Fibroblast of mammary gland (primary cell): ENCODE measurements at regions not wholly inside any gene's neighbourhood (a gene's known extent, or its start where the extent isn't known, plus 50 kb on each side); places are given as distances from the start of the nearest gene placed in this dataset.
A peak's percentile ranks its signal among the peaks of the same experiment; 100 is the strongest.

Experiments
- DNase-seq: peaks from one replicate; pipeline ENCODE4 v3.0.0-alpha.2; 2010; ENCODE audit warnings: low read depth
- H3K4me3 ChIP-seq: 2 replicates; pipeline ENCODE4 v1.5.1; 2011; ENCODE audit warnings: low read depth, mild to moderate bottlenecking, low read length, moderate library complexity; ENCODE audit not compliant: control insufficient read depth
- TF ChIP-seq, protein P1 (sequence below): conservative IDR thresholded peaks from 2 replicates; pipeline ENCODE4 v1.5.1; 2011; ENCODE audit warnings: low read depth, low read length, inconsistent platforms; ENCODE audit not compliant: control insufficient read depth, insufficient read depth

DNA sequence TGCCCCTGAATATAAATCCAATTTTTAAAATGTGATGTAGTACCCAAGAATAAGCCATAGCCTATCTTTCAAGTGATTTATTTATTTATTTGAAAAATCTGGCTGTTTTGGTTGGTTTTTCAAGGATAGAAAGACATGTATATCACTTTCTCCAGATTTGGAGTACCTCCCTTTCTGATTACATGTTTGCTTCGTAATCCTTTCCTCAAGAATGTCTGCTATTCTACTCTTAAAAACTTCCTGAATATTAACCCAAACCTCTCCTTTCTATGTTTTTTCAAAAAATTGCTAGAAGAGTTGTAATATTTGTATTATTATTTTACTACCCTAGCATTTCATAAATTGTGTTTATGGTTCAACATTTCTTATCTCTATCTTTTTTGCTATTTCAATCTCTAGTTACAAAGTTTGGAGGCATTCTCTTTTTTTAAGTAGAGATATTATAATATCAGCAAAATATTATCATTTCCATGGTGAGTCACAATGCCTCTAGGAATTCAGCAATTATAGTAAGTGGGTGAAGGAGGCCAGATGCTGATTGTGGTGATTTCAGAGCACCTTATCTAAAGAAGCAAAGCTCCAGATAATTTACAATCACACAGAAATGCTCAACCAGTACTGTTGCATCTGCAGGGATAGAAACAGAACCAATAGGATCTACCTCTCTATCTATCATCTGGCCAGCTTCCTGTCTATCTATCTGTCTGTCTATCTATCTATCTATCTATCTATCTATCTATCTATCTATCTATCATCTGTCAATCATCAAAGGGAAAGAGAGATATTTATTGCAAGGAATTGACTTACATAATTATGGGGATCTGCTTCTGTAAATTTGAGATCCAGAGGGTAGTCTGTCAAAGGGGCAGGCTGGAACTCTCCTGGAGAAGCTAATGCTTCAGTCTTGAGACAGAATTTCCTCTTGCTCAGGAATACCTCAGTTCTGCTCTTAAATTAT, 412.5 kb upstream of the SEMA3C start:
- TF ChIP-seq, protein P1, sequence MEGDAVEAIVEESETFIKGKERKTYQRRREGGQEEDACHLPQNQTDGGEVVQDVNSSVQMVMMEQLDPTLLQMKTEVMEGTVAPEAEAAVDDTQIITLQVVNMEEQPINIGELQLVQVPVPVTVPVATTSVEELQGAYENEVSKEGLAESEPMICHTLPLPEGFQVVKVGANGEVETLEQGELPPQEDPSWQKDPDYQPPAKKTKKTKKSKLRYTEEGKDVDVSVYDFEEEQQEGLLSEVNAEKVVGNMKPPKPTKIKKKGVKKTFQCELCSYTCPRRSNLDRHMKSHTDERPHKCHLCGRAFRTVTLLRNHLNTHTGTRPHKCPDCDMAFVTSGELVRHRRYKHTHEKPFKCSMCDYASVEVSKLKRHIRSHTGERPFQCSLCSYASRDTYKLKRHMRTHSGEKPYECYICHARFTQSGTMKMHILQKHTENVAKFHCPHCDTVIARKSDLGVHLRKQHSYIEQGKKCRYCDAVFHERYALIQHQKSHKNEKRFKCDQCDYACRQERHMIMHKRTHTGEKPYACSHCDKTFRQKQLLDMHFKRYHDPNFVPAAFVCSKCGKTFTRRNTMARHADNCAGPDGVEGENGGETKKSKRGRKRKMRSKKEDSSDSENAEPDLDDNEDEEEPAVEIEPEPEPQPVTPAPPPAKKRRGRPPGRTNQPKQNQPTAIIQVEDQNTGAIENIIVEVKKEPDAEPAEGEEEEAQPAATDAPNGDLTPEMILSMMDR: no peak
- H3K4me3 ChIP-seq: no peak overlapping the region
- no peak for DNase-seq

DNA sequence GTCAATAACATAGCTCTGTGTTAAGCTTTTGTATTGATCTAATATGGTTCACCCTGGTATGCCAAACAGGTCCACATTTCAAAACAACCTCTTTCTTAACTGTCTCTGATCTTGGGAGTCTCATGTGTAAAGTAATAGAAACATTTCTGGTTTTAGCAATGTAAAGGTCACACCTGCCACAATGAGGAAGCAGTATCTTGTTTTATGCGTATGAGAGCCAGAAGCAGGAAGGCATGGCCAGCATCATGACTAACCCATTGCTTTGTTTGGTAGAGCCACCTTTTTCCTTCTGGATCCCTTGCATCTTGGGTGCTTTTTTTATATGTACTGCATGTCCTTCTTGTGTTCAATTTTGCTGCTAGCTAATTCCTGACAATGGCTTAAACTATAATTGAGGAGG, 411.3 kb upstream of the SEMA3C start:
- TF ChIP-seq, protein P1: no peak
- no peak for DNase-seq
- H3K4me3 ChIP-seq: no peak overlapping the region

DNA sequence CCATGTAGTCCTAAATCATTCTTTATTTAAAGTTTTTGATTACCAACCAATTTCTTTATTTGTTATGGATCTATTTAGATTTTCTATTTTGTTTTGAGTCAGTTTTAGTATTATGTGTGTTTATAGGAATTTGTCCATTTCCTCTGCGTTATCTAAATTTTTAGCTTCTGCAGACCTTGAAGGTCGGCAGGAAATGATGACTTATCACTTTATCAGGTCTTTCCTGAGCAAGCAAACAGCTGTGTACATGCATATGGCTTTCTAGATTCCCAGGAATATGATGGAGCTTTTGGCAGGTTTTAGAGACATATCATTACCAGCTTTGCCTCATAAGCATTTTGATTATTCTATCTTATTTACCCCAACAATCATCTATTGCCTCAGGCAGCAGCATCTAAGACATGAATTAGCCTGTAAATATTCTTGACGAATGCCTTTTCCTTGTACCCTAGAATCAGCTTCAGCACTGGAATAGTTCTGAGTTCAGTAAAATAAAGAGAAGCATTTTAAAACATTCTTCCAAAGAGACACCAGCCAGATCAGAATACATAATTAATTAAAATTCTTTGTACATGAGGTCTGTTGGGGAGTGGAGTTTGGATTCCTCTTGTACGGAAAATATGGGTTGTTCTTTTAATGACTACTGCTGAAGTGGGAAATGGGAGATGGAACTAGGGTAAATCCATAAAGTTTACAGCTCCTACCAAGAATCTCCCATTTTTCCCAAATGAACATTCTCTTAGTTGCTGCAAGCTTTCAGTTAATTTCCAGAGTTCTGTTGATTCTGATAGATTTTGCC, 408.8 kb upstream of the SEMA3C start:
- TF ChIP-seq, protein P1: no peak
- no peak overlapping the region for H3K4me3 ChIP-seq
- DNase-seq: no peak

DNA sequence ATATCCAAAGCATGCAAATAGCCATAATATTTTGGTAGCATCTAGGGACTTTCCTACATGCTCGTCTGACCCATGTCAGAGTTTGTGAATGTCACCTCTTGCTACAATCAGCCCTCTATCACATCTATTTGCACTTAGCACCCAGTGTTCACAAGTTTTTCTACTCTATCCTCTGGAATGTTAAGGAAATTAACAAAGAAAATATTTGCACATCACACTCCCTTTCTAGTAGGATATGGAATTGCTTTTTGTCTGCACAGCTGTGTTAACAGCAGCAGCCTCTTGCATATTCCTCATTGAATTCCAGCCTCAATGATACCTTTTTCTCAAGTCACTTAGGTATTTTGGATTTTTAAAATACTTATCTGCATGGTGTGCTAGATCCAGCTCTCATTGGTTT, 403.1 kb upstream of the SEMA3C start:
- TF ChIP-seq, protein P1: no peak
- no peak for DNase-seq
- no peak overlapping the region for H3K4me3 ChIP-seq

DNA sequence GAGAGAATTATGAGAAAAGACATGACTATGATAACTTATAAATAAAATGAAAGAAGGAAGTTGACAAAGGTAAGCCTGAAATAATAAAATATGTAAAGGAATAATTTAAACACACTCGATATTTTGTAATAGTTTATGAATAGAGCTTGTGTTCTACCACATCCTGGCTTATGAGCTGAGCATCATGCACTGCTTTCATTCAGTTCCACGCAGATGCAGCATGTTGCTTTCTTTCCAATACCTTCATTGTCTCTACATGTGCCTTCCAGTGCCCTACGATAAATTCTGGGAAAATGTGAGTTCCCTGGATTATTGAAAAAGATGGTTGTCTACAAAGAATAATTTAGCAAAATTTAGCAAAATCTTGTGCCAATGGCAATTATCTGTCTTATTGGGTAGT, 398.9 kb upstream of the SEMA3C start:
- no peak for DNase-seq
- TF ChIP-seq, protein P1: no peak
- H3K4me3 ChIP-seq: no peak overlapping the region

DNA sequence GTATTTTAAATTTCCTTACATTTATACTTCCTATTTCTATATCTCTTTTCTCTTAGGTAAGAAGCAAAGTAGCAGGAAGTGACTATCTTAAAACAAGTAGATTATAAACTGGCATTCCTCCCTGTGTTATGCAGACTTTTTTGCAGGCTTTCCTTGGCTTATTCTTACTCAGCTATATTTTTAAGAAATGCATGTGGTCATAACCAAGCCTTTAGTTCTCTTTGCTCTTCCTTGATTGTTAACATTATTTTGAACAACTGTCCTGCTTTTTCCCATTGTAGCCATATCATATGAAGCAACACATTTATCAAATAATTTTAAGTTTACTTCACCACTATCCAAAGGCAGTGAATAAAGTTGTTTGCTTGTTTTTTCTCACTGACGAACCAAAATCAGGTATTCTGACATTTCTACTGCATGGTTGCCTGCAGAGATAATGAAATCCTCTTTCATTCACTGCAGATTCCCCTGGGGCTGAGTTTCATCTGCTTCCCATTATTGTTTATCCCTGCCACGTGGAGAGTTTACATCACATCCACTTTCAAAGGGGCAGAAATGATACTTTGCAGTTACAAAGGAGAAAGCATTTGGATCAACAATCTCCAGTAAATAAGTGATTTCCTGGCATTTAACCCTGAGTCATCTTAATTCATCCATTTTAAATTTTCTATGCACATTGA, 389.9 kb upstream of the SEMA3C start:
- H3K4me3 ChIP-seq: no peak overlapping the region
- peak; percentile 85 for DNase-seq
- TF ChIP-seq, protein P1: no peak
